Gastroesophageal sphincter (tissue), 3 donors: ENCODE measurements at regions not wholly inside any gene's neighbourhood (a gene's known extent, or its start where the extent isn't known, plus 50 kb on each side); places are given as distances from the start of the nearest gene placed in this dataset.

ENCODE experiments used
- CTCF ChIP-seq, 4 experiments: fragments of 200-600 bp in 2 of 4; fragments of 450-650 bp in 2 of 4; sonication (generic) in 1 of 4; IDR thresholded peaks; one replicate each; pipeline ENCODE4 v1.5.1; 2017 to 2019; ENCODE audit warnings: antibody characterized with exemption in 4 of 4, mild to moderate bottlenecking in 2 of 4, moderate library complexity in 2 of 4
- POLR2AphosphoS5 ChIP-seq: sonication (generic); formaldehyde crosslinking; IDR thresholded peaks from one replicate; pipeline ENCODE4 v1.6.1; 2017; ENCODE audit warnings: antibody characterized with exemption

- TF ChIP-seq CTCF (IDR thresholded peaks at IDR 0.05), result no peak
- TF ChIP-seq POLR2AphosphoS5, result no peak
Measured at GRCh38 chr1:157288006-157288405, 149.8 kb upstream of the ETV3 start.
